Hepatocyte (in vitro differentiated cells): ENCODE measurements at regions not wholly inside any gene's neighbourhood (a gene's known extent, or its start where the extent isn't known, plus 50 kb on each side); places are given as distances from the start of the nearest gene placed in this dataset.

Source experiments
- DNase-seq: peaks from one replicate; pipeline ENCODE4 v3.0.0-alpha.2; 2016; ENCODE audit warnings: low spot score
- H2AFZ ChIP-seq: fragments of 200-600 bp; sonication (generic); 2 replicates; pipeline ENCODE4 v1.6.0; 2016; ENCODE audit warnings: antibody characterized with exemption, mild to moderate bottlenecking
- H3K27ac ChIP-seq: fragments of 200-600 bp; sonication (generic); 2 replicates; pipeline ENCODE4 v1.5.1; 2016; ENCODE audit warnings: mild to moderate bottlenecking
- H3K27me3 ChIP-seq: fragments of 200-600 bp; sonication (generic); 2 replicates; pipeline ENCODE4 v1.6.1; 2016
- H3K36me3 ChIP-seq: fragments of 200-600 bp; sonication (generic); replicated peaks from 2 replicates; pipeline ENCODE4 v1.5.1; 2016; ENCODE audit warnings: low read depth; ENCODE audit not compliant: insufficient read depth
- H3K4me1 ChIP-seq: fragments of 200-600 bp; sonication (generic); 2 replicates; pipeline ENCODE4 v1.5.1; 2016; ENCODE audit warnings: mild to moderate bottlenecking, moderate library complexity; ENCODE audit not compliant: insufficient read depth
- H3K4me2 ChIP-seq: fragments of 200-600 bp; sonication (generic); 2 replicates; pipeline ENCODE4 v1.6.0; 2016
- H3K4me3 ChIP-seq: fragments of 200-600 bp; sonication (generic); 2 replicates; pipeline ENCODE4 v1.5.1; 2016; ENCODE audit warnings: mild to moderate bottlenecking
- H3K79me2 ChIP-seq: fragments of 200-600 bp; sonication (generic); 2 replicates; pipeline ENCODE4 v1.6.0; 2017; ENCODE audit warnings: mild to moderate bottlenecking
- H3K9me2 ChIP-seq: fragments of 200-600 bp; sonication (generic); replicated peaks from 2 replicates; pipeline ENCODE4 v1.6.0; 2017; ENCODE audit warnings: mild to moderate bottlenecking; ENCODE audit not compliant: insufficient read depth
- H3K9me3 ChIP-seq: fragments of 200-600 bp; sonication (generic); 2 replicates; pipeline ENCODE4 v1.5.1; 2016; ENCODE audit warnings: low read depth, mild to moderate bottlenecking
- H4K20me1 ChIP-seq: fragments of 200-600 bp; sonication (generic); 2 replicates; pipeline ENCODE4 v1.6.0; 2016; ENCODE audit warnings: mild to moderate bottlenecking; ENCODE audit not compliant: insufficient read depth, poor library complexity, severe bottlenecking
- EZH2 ChIP-seq: fragments of 200-600 bp; sonication (generic); IDR thresholded peaks from 2 replicates; pipeline ENCODE4 v1.6.1; 2016; ENCODE audit warnings: antibody characterized with exemption, mild to moderate bottlenecking, borderline replicate concordance
- EZH2phosphoT487 ChIP-seq: fragments of 200-600 bp; sonication (generic); IDR thresholded peaks from one replicate; pipeline ENCODE4 v1.6.1; 2018; ENCODE audit warnings: antibody characterized with exemption, mild to moderate bottlenecking, low read depth, moderate library complexity; ENCODE audit not compliant: unreplicated experiment, severe bottlenecking
- WGBS: methylation state at CpG from one replicate; pipeline ENCODE4 v1.1.6; 2016; ENCODE audit warnings: low lambda C conversion rate; ENCODE audit errors: missing lambda C conversion rate; 5-methylcytosine and 5-hydroxymethylcytosine counted together
- TF ChIP-seq, protein P1 (sequence below): fragments of 200-600 bp; sonication (generic); IDR thresholded peaks from 2 replicates; pipeline ENCODE4 v1.5.1; 2016; ENCODE audit warnings: antibody characterized with exemption, mild to moderate bottlenecking; ENCODE audit not compliant: poor library complexity

DNA sequence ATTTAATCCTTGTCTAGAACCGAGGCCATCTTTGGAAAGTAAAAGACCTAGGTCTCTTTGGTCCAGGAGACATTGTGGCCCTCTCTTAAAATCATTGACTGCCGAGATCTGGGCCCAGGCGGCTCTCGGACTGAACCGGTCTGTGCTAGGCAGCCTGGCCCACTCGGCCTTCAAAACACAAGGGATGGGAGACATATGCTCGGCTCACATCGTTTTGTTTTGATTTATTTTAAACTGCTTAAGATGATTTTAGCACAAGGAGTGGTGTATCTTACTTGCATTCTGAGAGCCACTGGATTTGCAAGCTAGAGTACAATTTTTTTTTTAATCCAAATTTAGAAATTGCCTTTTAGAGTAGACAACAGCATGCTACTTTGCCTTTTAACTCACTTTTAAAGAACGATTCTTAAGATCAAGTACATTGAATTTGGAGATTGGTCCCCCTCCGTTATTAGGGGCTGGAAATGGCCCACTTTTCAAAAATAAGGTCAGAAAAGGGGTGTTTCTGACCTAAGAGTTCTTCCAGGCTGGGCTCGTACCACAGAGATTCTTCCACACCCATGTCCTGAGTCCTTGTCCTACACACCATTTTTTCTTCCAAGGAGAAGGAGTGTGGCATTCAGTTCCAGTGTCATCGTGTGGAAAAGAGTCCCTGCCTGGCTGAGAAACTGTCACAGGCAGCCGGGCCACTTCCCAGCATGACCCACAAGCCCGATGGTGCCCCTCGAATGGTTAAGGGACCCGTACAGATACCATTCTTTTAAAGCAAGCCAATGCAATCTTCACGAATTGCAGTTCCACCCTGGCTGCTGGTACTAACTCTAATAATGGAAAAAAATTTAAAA is 80.5 kb upstream of the WNT7B start:
- Histone ChIP-seq H3K27ac (no peak overlapping the region), H2AFZ (no peak overlapping the region), H3K4me3 (no peak overlapping the region), H3K4me2 (no peak overlapping the region), H3K36me3 (no peaks in the 10 kb centered on the region), H3K27me3 (peaks cover 35% of the 10 kb centered on the region), H3K4me1 (peaks cover 8% of the 10 kb centered on the region), H3K9me3 (no peaks in the 10 kb centered on the region), H3K79me2 (no peaks in the 10 kb centered on the region), H3K9me2 (no peaks in the 10 kb centered on the region), H4K20me1 (no peaks in the 10 kb centered on the region)
- 89% methylated on average over 17 of the region's 17 CpGs for WGBS
- no peak for TF ChIP-seq EZH2
- TF ChIP-seq EZH2phosphoT487: no peak
- TF ChIP-seq, protein P1, sequence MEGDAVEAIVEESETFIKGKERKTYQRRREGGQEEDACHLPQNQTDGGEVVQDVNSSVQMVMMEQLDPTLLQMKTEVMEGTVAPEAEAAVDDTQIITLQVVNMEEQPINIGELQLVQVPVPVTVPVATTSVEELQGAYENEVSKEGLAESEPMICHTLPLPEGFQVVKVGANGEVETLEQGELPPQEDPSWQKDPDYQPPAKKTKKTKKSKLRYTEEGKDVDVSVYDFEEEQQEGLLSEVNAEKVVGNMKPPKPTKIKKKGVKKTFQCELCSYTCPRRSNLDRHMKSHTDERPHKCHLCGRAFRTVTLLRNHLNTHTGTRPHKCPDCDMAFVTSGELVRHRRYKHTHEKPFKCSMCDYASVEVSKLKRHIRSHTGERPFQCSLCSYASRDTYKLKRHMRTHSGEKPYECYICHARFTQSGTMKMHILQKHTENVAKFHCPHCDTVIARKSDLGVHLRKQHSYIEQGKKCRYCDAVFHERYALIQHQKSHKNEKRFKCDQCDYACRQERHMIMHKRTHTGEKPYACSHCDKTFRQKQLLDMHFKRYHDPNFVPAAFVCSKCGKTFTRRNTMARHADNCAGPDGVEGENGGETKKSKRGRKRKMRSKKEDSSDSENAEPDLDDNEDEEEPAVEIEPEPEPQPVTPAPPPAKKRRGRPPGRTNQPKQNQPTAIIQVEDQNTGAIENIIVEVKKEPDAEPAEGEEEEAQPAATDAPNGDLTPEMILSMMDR: no peak
- DNase-seq: no peak

DNA sequence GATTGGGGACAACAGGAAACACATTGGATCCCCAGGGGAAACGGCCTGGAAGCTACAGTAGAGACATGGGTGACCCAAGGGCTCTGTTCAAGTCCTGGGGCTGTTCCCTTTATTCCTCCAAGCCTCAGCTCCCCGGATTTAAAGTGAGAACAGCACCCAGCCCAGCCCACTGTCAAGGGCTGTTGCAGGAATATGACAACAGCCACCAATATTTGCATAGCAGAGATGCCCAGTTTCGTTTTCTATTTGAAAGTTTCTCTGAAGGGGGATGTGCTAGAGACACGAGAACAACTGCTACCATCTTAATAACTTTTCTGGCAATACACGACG is 81.1 kb upstream of the WNT7B start:
- H3K79me2 ChIP-seq: no peaks in the 10 kb centered on the region
- H3K4me3 ChIP-seq: no peak overlapping the region
- DNase-seq: no peak
- no peak overlapping the region for H3K27ac ChIP-seq
- H3K4me1 ChIP-seq: peaks cover 5% of the 10 kb centered on the region
- H3K9me2 ChIP-seq: no peaks in the 10 kb centered on the region
- TF ChIP-seq EZH2 (no peak), EZH2phosphoT487 (no peak)
- TF ChIP-seq, protein P1: no peak
- no peak overlapping the region for H2AFZ ChIP-seq
- H4K20me1 ChIP-seq: no peaks in the 10 kb centered on the region
- WGBS: 72% methylated on average over 6 of the region's 6 CpGs
- H3K36me3 ChIP-seq: no peaks in the 10 kb centered on the region
- no peaks in the 10 kb centered on the region for H3K9me3 ChIP-seq
- no peak overlapping the region for H3K4me2 ChIP-seq
- peaks cover 41% of the 10 kb centered on the region for H3K27me3 ChIP-seq

DNA sequence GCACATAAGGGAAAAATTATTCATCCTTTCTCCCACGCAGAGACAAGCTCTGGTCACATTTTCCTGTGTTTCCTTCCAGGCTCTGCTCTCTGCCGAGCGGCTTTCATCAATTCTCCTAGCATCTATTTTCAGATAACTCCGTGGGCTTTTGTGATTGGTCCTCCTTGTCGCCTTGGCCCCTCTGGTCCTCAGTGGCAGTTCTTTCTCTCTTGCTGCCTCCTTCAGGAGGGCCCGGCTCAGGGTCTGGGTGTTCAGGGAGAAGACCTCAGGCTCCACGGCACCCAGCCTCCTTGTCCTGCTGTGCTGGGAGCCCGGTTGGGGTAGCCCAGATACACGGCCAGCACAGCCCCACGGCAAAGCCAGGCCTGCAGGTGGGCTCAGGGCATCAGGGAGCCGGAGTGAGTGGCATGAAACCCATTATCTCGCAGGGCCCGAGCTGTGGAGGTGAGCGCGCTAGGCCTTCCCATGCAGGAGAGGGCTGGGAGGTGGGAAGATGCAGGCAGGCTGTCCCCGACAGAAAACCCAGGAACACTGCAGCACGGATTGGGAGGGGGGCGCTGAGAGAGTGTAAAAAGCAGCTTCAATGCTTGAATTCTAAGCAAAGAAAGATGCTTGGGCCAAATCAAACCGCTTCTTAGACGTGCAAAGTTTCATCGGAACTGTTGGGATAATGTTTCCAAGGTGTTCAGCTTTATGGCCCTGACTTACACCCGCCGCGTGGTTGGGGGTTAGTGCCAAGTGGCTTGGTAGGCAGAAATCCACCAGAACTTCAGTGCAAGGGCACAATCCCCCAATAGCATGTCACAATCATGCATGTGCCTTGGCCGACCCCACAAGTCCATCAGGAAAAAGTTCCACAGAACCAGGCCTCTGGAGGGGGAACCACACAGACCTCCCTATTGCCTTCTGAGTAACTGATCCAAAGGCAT is 81.9 kb upstream of the WNT7B start:
- no peak overlapping the region for H3K4me2 ChIP-seq
- no peak for DNase-seq
- H3K79me2 ChIP-seq: no peaks in the 10 kb centered on the region
- 92% methylated on average over 25 of the region's 25 CpGs for WGBS
- TF ChIP-seq EZH2 (no peak), EZH2phosphoT487 (no peak)
- no peaks in the 10 kb centered on the region for H3K36me3 ChIP-seq
- no peaks in the 10 kb centered on the region for H3K9me2 ChIP-seq
- H3K4me1 ChIP-seq: no peaks in the 10 kb centered on the region
- peaks cover 49% of the 10 kb centered on the region for H3K27me3 ChIP-seq
- H4K20me1 ChIP-seq: no peaks in the 10 kb centered on the region
- H2AFZ ChIP-seq: no peak overlapping the region
- no peaks in the 10 kb centered on the region for H3K9me3 ChIP-seq
- H3K4me3 ChIP-seq: no peak overlapping the region
- no peak overlapping the region for H3K27ac ChIP-seq
